Uterus (tissue), 2 donors: ENCODE measurements at regions not wholly inside any gene's neighbourhood (a gene's known extent, or its start where the extent isn't known, plus 50 kb on each side); places are given as distances from the start of the nearest gene placed in this dataset.

Source experiments
- POLR2A ChIP-seq, 2 donors: fragments of 450-650 bp; IDR thresholded peaks; one replicate each; pipeline ENCODE4 v1.6.1; 2016; ENCODE audit warnings: antibody characterized with exemption in 2 of 2, mild to moderate bottlenecking in 1 of 2, moderate library complexity in 1 of 2
- TF ChIP-seq, protein P1 (sequence below), 4 experiments: fragments of 200-600 bp in 2 of 4; fragments of 450-650 bp in 2 of 4; sonication (generic) in 2 of 4; IDR thresholded peaks; one replicate each; pipeline ENCODE4 v1.5.1; 2016 to 2019; ENCODE audit warnings: antibody characterized with exemption in 4 of 4, mild to moderate bottlenecking in 2 of 4, moderate library complexity in 1 of 4

DNA sequence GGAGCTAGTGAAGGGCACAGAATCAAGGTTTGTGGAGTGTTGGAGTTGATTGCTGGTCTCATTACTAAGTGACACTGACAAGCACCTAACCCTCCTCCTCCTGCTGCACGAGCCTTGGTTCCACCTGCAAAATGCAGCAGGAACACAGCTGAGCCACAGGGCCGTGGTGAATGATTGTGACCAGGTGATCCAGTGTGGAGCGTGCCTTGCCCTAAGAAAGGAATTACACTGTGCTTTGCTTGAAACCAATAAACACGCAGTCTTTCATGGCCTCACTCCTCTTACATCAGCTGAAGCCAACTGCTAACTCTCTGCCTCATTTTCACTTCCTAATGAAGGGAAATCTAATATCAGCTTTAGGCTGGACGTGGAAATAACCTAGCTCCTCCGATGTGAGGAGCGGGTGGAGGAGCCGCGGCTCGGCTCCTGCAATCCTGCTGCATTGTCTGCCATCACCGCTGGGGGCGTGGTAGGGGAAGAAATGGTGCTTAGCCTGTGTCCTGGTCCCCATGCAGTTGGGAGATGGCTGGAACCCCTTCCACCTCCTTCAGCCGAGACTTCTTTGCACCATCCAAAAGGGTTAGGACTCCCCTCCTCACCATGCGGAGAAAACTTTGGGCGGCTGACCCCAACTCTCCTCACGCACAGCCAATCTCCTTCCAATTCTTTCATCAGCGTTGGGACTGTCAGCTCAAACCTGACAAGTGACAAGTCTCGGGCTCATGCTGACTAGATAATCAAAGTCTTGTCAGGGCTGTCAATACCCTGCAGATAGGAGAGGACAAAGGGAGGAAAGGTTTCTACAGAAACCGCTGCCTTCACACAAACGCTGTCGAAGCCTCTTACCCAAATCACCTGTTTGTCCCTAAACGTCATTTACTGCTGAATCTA lies 427.9 kb downstream of the ZNF536 start:
- TF ChIP-seq, protein P1, sequence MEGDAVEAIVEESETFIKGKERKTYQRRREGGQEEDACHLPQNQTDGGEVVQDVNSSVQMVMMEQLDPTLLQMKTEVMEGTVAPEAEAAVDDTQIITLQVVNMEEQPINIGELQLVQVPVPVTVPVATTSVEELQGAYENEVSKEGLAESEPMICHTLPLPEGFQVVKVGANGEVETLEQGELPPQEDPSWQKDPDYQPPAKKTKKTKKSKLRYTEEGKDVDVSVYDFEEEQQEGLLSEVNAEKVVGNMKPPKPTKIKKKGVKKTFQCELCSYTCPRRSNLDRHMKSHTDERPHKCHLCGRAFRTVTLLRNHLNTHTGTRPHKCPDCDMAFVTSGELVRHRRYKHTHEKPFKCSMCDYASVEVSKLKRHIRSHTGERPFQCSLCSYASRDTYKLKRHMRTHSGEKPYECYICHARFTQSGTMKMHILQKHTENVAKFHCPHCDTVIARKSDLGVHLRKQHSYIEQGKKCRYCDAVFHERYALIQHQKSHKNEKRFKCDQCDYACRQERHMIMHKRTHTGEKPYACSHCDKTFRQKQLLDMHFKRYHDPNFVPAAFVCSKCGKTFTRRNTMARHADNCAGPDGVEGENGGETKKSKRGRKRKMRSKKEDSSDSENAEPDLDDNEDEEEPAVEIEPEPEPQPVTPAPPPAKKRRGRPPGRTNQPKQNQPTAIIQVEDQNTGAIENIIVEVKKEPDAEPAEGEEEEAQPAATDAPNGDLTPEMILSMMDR (IDR thresholded peaks at IDR 0.05), result peak; percentile 6 to 35 (median 22)
- no peak for TF ChIP-seq POLR2A (IDR thresholded peaks at IDR 0.05)
